T follicular helper cell (primary cell): ENCODE measurements at regions not wholly inside any gene's neighbourhood (a gene's known extent, or its start where the extent isn't known, plus 50 kb on each side); places are given as distances from the start of the nearest gene placed in this dataset.
"Not testable (repeated sequence)": the region's sequence is repeated elsewhere in the genome, so short reads cannot be mapped to it uniquely, and the experiment has no call there.

ENCODE experiments used
- DNase-seq: peaks from one replicate; pipeline ENCODE4 v3.0.0-alpha.2; 2020; ENCODE audit warnings: low read depth

DNA sequence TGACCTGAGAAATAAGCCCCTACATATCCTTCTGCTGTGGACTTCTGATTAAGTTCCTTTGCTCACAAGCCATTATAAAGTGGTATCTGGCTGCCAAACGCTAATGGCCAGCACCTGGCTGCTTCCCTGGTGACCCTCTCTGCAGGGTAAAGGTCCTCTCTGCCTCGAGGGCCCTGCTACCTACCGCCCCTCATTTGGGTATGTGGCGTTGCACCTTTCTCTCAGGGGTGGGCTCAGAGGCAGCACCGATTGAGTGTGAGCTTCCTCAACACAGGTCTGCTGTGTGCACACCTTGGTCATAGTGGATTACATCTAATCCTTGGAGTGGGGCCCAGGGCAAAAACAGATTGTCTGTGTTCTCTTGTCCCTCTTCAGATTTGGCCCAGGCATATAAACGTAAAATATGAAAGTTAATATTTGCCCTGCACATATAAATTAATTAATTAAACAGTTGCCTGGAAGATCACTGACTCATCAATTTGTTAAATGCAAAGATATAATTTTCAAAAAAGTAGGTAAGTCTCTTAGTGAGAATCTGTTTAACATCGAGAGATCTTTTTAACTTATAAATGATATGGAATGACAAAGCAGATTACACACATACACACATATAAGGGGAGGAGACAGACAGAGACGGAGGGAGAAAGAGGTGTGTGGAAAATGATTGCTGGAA, 174.5 kb upstream of the SMIM31 start:
- DNase-seq, result no peak

DNA sequence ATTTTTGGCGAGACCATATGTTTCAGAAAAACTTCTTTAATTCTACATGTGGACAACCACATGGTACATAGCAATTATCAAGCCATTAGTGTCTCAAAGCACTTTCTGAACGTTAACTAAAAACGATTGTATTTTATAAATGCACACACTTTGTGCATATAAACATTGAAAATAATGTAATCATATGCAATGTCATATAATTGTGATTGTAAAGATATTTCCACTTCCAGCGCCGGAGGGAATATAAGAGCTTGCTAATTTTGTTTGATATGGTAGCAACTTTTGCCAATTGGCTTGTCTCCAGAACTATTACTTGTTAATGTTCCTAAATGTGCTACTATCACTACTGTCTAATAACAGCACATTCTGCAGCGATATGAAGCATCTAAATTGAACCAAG, 162.3 kb upstream of the SMIM31 start:
- no peak for DNase-seq

DNA sequence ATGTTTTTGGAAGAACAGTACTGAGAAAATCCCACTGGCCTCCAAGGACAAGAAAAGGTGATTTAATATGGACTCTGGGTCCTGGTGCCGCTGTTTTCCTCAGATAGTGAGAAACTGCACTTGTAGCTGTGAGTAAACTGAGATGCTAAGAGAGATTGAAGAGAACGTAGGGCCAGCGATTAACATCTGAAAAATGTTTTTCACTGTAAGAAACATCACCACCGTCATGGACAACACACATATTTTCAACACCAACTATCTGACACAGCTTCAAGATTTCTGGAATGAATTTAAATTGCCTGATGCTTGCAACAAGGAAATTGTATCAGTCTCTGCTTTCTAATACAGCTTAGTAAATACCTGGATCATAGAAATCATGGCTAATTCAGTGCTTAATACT, 158.2 kb upstream of the SMIM31 start:
- DNase-seq, result no peak

DNA sequence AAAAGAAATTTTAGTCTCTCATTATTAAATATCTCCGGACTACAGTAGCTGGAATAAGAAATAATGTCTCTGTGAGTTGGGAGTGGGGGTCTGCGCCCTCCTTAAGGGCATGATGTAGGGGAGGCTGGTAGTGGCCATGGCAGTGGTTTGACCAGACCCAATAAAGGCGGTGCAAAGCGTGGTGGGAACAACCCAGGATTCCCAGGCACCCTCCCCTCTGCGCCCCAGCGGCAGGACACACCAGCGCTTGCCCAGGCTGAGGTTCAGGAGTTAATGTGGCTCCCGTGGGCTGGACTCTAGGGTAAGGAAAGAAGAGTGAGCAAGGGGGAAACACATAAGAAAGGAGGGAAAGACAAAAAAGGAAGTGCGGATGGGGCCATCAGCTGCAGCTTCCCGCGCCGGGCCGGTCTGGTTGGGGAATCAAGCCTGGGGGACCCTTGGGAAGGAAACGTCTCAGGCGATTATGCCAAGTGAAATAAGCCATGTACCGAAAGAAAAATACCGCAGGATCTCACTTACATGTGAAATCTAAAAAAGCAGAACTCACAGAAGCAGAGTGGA, 157.5 kb upstream of the SMIM31 start:
- DNase-seq, result no peak

DNA sequence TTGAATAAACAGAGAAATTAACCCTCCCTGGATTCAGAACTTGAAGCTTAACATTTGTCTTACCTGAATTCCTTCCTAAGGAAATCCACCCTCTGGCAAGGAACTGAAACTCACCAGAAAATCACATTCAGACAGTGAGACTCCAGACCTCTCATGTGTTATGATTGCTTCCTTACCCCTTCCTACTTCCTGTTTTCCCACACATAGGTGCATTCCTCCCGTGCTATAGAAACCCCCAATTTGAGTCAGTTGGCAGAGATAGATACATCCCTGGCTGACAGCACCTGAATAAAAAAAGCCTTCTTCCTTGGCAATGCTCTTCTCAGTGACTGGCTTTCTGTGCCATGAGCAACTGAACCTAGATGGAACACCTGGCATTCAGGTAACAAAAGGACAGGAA, 157.0 kb upstream of the SMIM31 start:
- DNase-seq, result no peak

DNA sequence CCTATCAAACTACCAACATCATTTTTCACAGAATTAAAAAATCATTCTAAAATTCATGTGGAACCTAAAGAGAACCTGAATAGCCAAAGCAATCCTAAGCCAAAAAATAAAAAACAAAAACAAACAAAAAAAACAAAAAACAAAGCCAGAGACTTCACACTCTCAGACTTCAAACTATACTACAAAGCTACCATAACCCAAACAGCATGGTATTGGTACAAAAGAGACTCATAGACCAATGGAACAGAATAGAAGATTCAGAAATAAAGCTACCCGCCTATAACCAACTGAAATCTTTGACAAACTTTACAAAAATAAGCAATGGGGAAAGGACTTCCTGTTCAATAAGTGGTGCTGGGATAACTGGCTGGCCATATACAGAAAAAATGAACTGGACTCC, 152.3 kb upstream of the SMIM31 start:
- DNase-seq, result no peak

DNA sequence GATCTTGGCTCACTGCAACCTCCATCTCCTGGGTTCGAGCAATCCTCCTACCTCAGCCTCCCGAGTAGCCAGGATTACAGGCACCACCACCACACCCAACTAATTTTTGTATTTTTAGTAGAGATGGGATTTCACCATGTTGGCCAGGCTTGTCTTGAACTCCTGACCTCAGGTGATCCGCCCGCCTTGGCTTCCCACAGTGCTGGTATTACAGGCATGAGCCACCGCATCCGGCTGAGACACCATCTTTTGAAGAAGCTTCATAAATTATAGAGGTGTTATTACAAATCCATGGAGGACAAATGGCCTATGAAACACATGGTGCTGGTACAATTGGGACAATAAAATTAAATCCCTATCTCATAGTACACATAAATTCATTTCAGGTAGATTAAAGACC, 148.1 kb upstream of the SMIM31 start:
- DNase-seq, result not testable (repeated sequence)

DNA sequence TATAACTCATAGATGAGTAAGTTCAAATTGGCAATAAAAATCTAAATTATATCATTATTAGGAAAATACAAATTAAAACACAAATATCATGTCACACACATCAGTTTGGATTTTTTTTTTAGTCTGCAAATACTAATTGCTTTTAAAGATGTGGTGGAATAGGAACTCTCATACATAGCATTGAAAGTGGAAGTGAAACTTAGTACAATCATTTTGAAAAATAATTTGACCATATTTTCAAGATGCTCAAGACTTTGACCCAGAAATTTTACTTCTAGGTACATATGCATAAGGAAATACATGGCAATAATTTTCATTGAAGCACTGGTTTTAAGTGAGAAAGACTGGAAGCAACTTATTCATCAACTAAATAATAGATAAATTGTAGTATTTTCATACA, 147.5 kb upstream of the SMIM31 start:
- DNase-seq, result no peak

DNA sequence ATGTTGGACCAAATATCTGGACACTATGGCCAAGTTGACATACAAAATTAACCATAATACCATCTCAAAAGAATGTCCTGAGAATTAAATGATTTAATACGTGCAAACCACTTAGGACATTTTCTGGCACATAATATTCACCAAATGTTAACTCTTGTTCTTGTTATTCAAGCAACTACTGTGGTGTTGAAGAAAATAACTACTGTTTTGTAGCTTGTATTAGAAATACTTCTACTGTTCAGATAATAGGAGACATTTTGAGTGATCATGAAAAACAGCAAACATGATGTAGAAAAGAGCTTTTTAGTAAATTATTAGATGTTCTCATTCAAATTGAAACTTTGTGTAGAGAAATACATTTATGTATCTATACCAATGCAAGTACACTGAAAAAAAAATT, 140.7 kb upstream of the SMIM31 start:
- DNase-seq, result no peak

DNA sequence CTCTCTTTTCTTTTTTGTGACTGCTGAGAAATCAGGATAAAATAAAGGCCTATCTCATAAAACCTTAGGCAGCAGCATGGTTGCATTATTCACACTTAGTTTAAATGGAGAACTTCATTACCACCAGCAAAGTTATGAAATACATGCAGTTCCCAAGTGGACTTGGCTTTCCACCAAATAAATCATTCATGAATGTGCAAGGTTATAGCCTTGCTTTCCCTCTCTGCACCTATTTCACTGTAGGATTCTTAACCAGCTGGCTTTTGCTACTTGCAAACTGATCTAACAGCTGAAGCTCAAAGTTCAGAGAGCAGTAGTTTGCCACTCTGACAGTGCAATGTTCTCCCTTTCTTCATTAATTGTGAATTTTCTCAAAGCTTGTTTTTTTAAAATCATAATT, 140.1 kb upstream of the SMIM31 start:
- DNase-seq, result no peak

DNA sequence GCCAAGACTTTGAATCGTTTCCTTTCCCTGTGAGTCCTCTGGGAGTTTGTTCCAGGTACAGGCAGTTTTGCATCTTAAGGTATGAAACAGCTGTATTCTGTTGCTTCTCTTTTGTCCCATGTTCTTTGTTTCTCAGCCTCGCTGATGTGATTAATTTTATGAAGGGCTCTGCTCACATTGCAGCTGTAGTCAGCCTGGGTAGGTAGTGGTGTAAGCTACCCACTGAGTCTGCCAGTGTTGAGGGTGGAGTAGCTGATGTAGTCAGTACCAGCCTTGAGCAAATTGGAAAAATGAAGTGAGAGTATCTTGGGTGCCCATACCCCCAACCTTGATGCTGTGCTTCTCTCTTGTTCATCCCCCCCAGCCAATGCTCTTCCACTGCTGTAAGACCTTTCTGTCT, 139.6 kb upstream of the SMIM31 start:
- DNase-seq, result no peak

DNA sequence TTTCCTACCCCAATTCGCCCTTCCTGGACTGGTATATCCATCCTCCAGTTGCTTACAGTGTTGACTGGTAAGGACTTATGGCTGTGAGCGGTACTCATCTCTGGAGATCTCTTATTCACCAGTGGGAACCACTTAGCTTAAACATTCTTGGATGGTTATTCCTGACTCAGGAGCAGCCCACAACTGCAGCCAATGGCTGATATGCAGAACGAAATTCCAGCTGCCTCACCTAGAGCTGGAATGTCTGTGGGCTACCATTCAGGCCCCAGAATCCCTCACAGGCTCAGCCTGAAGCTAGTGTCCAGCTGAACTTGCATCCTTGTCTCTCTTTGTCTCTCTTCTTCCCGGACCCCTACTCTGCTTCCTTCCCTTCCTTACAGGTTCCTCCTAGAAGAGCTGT, 138.9 kb upstream of the SMIM31 start:
- no peak for DNase-seq

DNA sequence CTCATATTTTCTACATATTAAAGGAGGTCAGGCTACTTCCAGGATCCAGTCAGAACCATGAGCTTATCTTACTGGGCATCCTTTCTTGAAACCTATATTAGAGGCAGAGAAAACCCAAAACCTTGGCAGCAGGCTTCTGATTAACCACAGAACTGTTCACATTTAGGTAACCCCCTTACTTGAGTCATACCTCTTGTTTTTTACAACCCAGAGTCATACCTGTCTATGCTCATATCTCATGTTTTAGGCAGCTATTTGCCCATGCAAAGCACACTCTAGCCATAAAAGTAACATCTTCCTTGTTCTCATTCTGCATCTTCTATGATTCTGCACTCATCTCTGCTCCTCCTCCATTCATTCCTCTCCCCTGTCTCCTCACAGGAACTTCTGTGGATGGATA, 138.0 kb upstream of the SMIM31 start:
- DNase-seq, result no peak

DNA sequence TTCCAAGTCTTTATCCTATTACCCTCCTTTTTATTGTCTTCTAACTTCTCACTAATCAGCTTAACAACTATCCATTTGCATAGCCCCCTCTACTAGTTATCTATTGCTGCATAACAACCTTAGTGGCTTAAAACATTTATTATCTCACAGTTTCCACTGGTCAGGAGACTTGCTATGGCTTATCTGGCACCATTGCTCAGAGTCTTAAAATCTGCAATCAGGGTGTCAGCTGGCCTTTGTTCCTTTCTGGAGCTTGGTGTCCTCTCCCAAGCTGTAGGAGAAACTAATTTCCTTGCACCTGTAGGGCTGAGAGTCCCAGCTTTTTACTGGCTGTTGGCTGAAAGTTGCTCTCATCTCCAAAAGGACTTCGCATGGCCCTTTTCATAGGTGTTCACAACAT, 137.0 kb upstream of the SMIM31 start:
- DNase-seq, result no peak

DNA sequence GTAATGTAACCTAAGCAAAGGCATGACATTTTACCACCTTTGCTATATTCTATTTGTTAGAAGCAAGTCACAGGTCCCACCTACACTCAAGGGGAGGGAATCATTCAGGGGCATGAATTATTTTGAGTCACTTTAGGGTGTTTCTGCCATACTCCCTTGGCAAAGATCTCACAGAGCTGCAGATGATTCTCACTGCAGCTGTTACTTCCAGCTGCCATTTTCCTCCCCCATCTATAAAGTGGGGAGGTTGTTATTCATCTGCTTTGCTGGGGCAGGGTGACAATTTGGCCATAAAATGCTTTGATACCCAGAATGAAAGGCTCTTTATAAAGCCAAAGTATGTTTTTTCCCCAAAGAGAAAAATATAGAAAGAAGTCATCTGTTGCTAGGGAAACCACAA, 136.5 kb upstream of the SMIM31 start:
- DNase-seq, result no peak

DNA sequence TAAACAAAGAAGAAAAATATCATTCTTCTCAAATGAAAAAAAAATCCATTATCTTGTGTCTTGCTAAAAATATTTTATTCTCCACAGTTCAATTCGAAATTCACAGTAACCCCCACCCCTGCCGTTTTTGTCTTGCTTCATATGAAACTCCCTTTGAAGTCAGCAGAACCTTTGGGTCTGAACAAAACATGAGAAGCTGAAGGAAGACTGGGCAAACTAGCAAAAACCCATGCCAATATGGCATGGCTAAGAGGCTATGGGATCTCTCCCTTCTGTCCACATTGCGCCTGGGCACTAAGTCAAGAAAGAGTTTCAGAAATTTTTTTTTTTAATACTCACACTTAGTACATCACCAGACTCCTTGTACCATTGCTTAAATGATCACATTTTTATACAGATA, 136.0 kb upstream of the SMIM31 start:
- DNase-seq, result no peak

DNA sequence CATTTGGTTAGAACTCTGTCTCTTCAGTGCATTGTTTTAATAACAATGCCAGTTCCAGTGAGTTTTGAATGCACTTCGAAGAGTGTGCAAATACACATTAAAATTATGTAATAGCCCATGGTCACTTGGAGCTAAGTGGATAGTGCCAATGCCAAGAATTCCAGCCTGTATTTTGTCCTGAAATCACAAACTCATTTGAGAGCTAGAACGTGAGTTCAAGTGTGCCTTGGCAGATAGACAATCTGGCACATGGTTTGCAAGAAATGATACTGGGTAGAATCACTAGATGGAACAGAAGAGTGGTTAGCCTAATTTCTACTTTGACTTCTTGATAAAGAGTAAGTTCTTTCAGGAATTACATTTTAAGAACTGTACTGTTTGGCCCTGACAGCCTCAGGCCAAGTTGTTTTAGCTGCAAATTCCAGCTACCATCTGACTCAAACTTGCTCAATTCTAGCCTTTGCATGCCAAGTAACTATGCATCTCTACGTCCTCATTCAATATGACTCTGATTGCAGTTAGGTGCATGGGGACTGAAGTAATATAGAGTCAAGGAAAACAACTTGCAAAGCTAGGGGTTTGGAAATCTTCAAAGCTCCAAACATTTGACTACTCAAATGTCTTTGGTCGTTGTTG, 131.9 kb upstream of the SMIM31 start:
- no peak for DNase-seq

DNA sequence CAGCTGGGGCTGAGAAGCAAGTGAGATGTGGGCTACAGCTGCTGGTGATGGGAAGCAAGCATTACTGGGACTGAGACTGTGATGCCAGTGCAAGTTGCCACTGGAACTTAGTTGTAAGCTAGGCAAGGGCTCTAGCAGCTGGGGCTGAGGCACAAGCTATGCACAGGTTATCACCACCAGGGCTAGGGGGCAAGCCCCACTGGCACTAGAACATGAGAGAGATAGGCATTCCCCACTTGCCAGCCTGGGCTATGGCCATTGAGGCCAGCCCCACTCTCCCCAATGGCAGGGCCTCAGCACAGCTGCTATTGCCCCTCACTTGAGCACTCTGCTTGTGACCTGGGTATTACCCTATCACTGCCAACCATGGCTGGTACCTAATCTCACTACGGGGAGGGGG, 130.8 kb upstream of the SMIM31 start:
- DNase-seq, result no peak

DNA sequence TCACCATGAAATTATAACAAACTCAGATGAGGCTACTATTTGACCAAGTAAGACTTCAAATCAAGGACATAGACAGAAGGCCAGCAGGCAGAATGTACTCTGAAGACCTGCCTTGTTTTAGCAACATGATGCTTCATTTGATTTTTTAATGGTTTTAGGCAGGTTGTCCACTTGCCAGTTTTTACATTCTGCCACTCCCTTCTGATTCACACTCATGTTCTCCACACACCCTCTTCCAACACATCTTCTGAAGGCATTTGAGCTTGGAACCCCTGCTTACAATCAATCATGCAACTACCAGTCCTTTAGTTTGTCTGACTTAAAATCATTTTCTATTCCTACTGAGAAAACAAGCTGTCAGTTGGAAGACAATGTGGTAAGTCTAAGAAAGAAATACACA, 114.9 kb upstream of the SMIM31 start:
- DNase-seq, result no peak

DNA sequence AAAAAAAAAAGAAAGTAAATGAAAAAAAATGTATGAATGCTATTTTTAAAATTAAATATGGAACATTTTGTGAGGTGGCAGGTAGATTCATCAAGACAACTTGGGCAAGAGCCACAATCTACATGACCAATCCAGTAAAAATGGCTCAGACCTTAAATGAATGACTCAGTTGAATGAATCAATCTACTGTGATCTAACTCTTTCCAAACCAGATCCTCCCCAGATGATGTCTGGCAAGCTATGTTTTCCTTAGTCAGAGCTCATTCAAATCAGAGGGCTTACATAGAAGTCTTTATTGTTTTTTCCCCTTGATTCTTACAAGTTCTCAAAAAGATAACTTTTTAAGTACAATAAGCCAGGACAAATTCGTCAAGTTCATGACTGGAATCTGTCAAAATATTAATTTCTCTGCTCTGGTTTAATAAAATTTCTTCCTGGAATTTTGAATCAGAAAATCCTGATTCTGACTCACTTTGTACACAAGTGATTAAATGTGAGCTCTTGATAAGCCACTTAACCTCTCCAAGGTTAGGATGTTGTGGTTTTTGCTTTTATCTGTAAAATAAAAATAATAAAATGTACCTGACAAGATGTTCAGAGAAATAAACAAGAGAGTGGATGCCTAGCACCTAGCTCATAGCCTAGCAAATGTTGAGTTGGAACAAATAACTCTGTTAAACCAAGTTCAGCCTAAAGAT, 105.6 kb upstream of the SMIM31 start:
- no peak for DNase-seq

DNA sequence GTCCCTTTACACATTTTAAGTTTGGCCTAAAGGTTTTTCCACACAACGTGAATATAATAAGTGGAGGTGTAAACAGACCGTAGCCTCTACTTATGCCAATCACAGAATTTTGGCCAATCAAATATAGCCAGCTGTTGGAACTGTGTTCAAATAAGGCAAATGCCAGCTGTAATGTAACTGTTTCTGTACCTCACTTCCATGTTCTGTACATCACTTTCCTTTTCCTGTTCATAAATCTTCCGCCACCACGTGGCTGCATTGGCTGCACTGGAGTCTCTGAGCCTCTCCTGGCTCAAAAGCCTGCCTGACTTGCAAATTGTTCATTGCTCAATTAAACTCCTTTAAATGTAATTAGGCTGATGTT, 105.1 kb upstream of the SMIM31 start:
- no peak for DNase-seq

DNA sequence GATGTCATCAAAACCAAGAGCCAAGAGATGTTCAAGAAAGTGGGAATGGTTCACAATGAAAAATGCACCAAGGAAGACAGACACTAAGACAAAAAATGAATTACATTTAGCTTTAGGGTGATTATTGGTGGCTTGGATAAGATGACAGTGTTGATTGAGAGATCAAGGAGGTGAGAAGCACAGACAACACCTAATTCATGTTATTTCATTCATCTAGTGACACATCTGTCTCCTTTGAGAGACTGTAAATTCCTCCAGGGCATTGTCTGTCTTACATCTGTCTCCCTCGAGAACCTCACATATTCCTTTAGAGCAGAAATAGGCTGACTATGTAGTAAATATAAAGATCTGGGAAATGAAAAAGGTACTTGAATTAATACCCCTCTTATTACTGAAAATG, 94.2 kb upstream of the SMIM31 start:
- DNase-seq, result no peak

DNA sequence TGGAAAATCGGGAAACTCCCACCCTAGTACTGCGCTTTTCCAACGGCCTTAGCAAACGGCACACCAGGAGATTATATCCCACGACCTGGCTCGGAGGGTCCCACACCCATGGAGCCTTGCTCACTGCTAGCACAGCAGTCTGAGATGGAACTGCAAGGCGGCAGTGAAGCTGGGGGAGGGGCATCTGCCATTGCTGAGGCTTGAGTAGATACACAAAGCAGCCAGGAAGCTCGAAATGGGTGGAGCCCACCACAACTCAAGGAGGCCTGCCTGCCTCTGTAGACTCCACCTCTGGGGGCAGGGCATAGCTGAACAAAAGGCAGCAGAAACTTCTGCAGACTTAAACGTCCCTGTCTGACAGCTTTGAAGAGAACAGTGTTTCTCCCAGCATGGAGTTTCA, 77.8 kb upstream of the SMIM31 start:
- not testable (repeated sequence) for DNase-seq
